ENCODE measurements at regions not wholly inside any gene's neighbourhood (a gene's known extent, or its start where the extent isn't known, plus 50 kb on each side); places are given as distances from the start of the nearest gene placed in this dataset.

DNA sequence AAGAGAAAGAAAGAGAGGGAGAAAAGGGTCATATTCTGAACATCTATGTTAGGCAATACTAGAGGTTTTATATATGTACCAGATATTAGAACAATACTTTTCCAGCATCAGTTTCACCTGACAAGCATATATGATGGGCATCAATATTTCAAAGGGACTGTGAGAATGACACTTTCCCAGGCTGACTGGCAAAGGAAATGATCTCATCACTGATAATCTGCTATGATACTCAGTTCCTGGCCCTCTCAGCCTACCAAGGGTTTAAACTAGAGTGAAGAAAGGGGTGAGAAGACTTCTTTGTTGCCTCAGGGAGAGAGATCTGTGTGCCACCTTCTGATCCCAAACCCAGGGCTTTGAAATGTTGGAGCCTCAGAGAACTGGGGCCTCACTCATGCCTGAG lies 183.5 kb downstream of the TTC8 start:
- no peak for DNase-seq
- Histone ChIP-seq H3K36me3 (no peaks in the 10 kb centered on the region), H3K4me1 (no peaks in the 10 kb centered on the region), H3K27ac (no peak overlapping the region), H3K9me3 (no peaks in the 10 kb centered on the region), H3K27me3 (no peaks in the 10 kb centered on the region), H3K4me3 (replicated peaks in 1 of 3) (no peak overlapping the region)
- intact Hi-C loops (cut with DNase I), result no loop called here
- TF ChIP-seq, protein P1, sequence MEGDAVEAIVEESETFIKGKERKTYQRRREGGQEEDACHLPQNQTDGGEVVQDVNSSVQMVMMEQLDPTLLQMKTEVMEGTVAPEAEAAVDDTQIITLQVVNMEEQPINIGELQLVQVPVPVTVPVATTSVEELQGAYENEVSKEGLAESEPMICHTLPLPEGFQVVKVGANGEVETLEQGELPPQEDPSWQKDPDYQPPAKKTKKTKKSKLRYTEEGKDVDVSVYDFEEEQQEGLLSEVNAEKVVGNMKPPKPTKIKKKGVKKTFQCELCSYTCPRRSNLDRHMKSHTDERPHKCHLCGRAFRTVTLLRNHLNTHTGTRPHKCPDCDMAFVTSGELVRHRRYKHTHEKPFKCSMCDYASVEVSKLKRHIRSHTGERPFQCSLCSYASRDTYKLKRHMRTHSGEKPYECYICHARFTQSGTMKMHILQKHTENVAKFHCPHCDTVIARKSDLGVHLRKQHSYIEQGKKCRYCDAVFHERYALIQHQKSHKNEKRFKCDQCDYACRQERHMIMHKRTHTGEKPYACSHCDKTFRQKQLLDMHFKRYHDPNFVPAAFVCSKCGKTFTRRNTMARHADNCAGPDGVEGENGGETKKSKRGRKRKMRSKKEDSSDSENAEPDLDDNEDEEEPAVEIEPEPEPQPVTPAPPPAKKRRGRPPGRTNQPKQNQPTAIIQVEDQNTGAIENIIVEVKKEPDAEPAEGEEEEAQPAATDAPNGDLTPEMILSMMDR (IDR thresholded peaks at IDR 0.05), result no peak
- no peak for TF ChIP-seq POLR2A (IDR thresholded peaks at IDR 0.05)

DNA sequence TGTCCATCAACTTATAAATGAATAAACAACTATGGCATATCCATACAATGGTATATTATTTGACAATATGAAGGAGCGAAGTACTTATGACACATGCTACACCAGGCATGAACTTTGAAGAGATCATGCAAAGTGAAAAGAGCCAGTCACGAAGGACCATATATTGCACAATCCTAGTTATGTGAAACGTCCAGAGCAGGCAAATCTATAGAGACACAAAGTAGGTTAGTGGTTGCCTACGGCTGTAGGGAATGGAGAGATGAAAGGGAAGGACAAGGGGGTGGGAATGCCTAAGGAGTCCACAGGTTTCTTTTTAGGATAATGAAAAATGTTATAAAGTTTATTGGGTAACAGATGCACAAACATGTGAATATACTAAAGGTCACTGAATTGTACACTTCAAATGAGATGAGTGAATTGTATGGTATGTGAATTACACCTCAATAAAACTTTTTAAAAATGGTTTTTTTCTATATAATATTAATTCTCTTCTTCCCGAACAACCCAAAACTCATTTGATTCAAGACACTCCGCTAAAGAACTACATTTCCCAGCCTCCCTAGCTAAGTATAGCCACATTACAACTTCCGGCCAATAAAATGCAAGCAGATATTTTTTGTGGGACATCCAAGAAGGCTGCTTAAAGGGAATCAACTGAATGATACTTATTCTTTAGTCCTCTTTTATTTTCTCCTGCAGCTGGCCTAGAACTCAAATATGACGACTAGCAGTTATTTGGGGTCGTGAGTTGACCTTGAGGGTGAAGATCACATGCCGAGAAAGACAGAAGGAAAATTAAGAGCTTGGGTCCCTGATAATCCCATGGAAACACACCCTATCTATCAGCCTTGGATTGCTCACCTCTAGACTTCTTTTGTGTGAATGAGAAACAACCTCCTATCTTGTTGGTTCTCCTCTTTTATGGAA lies 187.2 kb downstream of the TTC8 start:
- intact Hi-C loops (cut with DNase I), result loop anchor here (10.0 kb wide), 1 partner anchor 1113 kb away; no protein-coding TSS in a partner anchor
- WGBS, 2 donors, result 79% methylated on average over 10 of the region's 10 CpGs
- TF ChIP-seq, protein P1 (IDR thresholded peaks at IDR 0.05), result no peak
- no peak for TF ChIP-seq POLR2A (IDR thresholded peaks at IDR 0.05)
- Histone ChIP-seq H3K4me3 (replicated peaks in 1 of 3) (no peak overlapping the region), H3K27me3 (no peaks in the 10 kb centered on the region), H3K27ac (no peak overlapping the region), H3K4me1 (no peaks in the 10 kb centered on the region), H3K9me3 (no peaks in the 10 kb centered on the region), H3K36me3 (no peaks in the 10 kb centered on the region)
- DNase-seq, result no peak

DNA sequence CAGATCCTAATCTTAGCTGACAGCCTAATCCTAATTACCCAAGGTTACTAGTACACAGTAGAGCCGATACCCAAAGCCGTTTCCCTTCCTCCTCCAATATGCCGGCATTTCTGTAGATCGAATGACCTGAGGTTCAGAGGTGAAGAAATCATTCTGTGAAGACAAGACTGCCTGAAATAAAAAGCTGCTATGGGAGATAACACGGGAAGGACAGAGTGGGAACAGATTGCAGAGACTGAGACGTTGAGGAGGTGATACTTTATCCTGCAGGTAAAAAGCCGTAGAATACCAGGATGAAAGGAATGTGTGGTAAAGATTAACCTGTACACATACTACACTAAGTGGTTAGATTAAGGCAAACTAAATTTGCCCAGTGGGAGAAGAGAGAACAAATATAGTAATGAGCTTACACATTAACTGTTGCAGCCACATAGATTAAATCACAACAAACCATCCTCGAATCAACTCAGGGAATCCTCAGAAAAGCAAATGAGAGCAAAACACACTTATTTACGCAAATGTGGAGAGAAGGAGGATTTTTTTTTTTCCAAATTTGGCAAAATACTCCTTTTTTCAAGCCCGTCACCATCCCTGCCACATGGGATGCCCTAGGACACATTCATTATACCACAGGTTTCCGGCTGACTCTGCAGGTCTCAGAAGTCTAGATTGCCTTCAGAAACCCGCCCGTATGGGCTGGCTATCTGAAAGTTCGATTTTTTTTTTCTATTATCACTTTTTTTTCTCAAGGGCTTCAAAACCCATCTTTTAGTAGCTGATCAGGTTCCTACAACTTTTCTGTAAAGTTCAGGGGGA lies 188.0 kb downstream of the TTC8 start:
- H3K27me3 ChIP-seq, result no peaks in the 10 kb centered on the region
- 64 to 78% methylated on average over 14 of the region's 14 CpGs for WGBS, 2 donors
- H3K4me3 ChIP-seq (replicated peaks in 1 of 3), result no peak overlapping the region
- no peak overlapping the region for H3K27ac ChIP-seq
- no peak for DNase-seq
- no peaks in the 10 kb centered on the region for H3K4me1 ChIP-seq
- intact Hi-C loops (cut with DNase I), result loop anchor here (10.0 kb wide), 1 partner anchor 1112 kb away; no protein-coding TSS in a partner anchor
- H3K9me3 ChIP-seq, result no peaks in the 10 kb centered on the region
- H3K36me3 ChIP-seq, result no peaks in the 10 kb centered on the region
- TF ChIP-seq, protein P1 (IDR thresholded peaks at IDR 0.05), result no peak
- no peak for TF ChIP-seq POLR2A (IDR thresholded peaks at IDR 0.05)

DNA sequence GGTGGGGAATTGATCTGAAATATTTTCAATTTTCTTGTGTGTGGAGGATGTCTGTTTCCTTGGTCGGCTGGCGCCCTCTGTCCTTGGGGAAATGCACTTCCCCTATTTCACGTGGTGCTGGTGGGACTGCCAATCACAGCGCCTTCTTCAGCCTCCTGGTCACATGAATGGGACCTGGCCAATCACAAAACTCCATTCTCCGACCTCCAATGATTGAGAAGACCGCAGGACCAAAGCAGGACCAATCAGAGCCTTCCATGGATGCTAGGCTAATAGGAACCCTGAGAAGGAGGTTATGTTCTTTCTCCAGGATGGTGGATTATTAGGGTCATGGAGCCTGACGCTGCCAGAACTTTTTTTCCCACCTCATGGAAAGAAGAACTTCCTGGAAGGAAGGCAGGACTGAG lies 188.7 kb downstream of the TTC8 start:
- Histone ChIP-seq H3K27ac (no peak overlapping the region), H3K4me1 (no peaks in the 10 kb centered on the region), H3K36me3 (no peaks in the 10 kb centered on the region), H3K27me3 (no peaks in the 10 kb centered on the region), H3K4me3 (replicated peaks in 1 of 3) (no peak overlapping the region), H3K9me3 (no peaks in the 10 kb centered on the region)
- WGBS, 2 donors, result 73% methylated on average over 7 of the region's 7 CpGs
- DNase-seq, result no peak
- TF ChIP-seq, protein P1 (IDR thresholded peaks at IDR 0.05), result no peak
- TF ChIP-seq POLR2A (IDR thresholded peaks at IDR 0.05), result no peak
- intact Hi-C loops (cut with DNase I), result loop anchor here (10.0 kb wide), 1 partner anchor 1112 kb away; no protein-coding TSS in a partner anchor
